H9 (cell line): ENCODE measurements at regions not wholly inside any gene's neighbourhood (a gene's known extent, or its start where the extent isn't known, plus 50 kb on each side); places are given as distances from the start of the nearest gene placed in this dataset.

Experiments
- DNase-seq: peaks from one replicate; pipeline ENCODE4 v3.0.0-alpha.2; 2017
- H2AFZ ChIP-seq: one replicate; pipeline ENCODE4 v1.6.1; 2013; ENCODE audit warnings: mild to moderate bottlenecking, low read length, control low read depth, moderate library complexity
- H2AK5ac ChIP-seq: 2 replicates; pipeline ENCODE4 v1.6.1; 2013; ENCODE audit warnings: low read length, control low read depth, mixed read lengths; ENCODE audit not compliant: insufficient read length
- H2BK120ac ChIP-seq: one replicate; pipeline ENCODE4 v1.6.1; 2013; ENCODE audit warnings: low read depth, mild to moderate bottlenecking, low read length, control low read depth, inconsistent platforms; ENCODE audit not compliant: poor library complexity, severe bottlenecking
- H2BK12ac ChIP-seq: 2 replicates; pipeline ENCODE4 v1.6.1; 2013; ENCODE audit warnings: low read length, control low read depth, mixed read lengths, low read depth; ENCODE audit not compliant: insufficient read length
- H2BK15ac ChIP-seq: 2 replicates; pipeline ENCODE4 v1.6.1; 2013; ENCODE audit warnings: low read depth, low read length, control low read depth
- H2BK20ac ChIP-seq: one replicate; pipeline ENCODE4 v1.6.1; 2013; ENCODE audit warnings: low read depth, mild to moderate bottlenecking, low read length, control low read depth, inconsistent platforms; ENCODE audit not compliant: poor library complexity, severe bottlenecking
- H2BK5ac ChIP-seq: 2 replicates; pipeline ENCODE4 v1.6.1; 2013; ENCODE audit warnings: low read length, control low read depth, mixed read lengths; ENCODE audit not compliant: insufficient read length
- H3K14ac ChIP-seq: 2 replicates; pipeline ENCODE4 v1.6.1; 2013; ENCODE audit warnings: low read length, control low read depth; ENCODE audit not compliant: insufficient read depth
- H3K18ac ChIP-seq: 2 replicates; pipeline ENCODE4 v1.6.1; 2013; ENCODE audit warnings: low read depth, mild to moderate bottlenecking, mixed read lengths, low read length, control low read depth; ENCODE audit not compliant: insufficient read length
- H3K23ac ChIP-seq: 2 replicates; pipeline ENCODE4 v1.6.1; 2013; ENCODE audit warnings: low read length, control low read depth, mixed read lengths, low read depth; ENCODE audit not compliant: insufficient read length
- H3K23me2 ChIP-seq: 2 replicates; pipeline ENCODE4 v1.6.1; 2013; ENCODE audit warnings: low read depth, mild to moderate bottlenecking, mixed read lengths, low read length, control low read depth; ENCODE audit not compliant: insufficient read length, poor library complexity, severe bottlenecking
- H3K27ac ChIP-seq: 2 replicates; pipeline ENCODE4 v1.5.1; 2013; ENCODE audit warnings: low read length, control low read depth, mixed read lengths, low read depth; ENCODE audit not compliant: insufficient read length
- H3K27me3 ChIP-seq: 2 replicates; pipeline ENCODE4 v1.6.1; 2013; ENCODE audit warnings: low read length, control low read depth, inconsistent platforms; ENCODE audit not compliant: insufficient read depth
- H3K4ac ChIP-seq: 2 replicates; pipeline ENCODE4 v1.6.1; 2013; ENCODE audit warnings: low read depth, mild to moderate bottlenecking, control low read depth, inconsistent platforms, low read length, moderate library complexity
- H3K4me1 ChIP-seq: 2 replicates; pipeline ENCODE4 v1.6.1; 2013; ENCODE audit warnings: low read length, control low read depth, inconsistent platforms; ENCODE audit not compliant: insufficient read depth
- H3K4me2 ChIP-seq: 2 replicates; pipeline ENCODE4 v1.6.1; 2013; ENCODE audit warnings: low read length, control low read depth, mixed read lengths; ENCODE audit not compliant: insufficient read length, insufficient read depth
- H3K56ac ChIP-seq: 2 replicates; pipeline ENCODE4 v1.6.1; 2013; ENCODE audit warnings: low read depth, mild to moderate bottlenecking, mixed read lengths, low read length, control low read depth; ENCODE audit not compliant: insufficient read length
- H3K79me1 ChIP-seq: 2 replicates; pipeline ENCODE4 v1.6.1; 2013; ENCODE audit warnings: low read depth, mild to moderate bottlenecking, moderate library complexity, low read length, control low read depth, inconsistent platforms; ENCODE audit not compliant: insufficient read depth, poor library complexity, severe bottlenecking
- H3K79me2 ChIP-seq: 2 replicates; pipeline ENCODE4 v1.6.1; 2013; ENCODE audit warnings: low read length, control low read depth, inconsistent platforms; ENCODE audit not compliant: insufficient read depth
- H3K9ac ChIP-seq: 2 replicates; pipeline ENCODE4 v1.6.1; 2013; ENCODE audit warnings: low read length, control low read depth, mixed read lengths; ENCODE audit not compliant: insufficient read length; ENCODE audit errors: extremely low read depth
- H3K9me3 ChIP-seq: one replicate; pipeline ENCODE4 v1.6.1; 2013; ENCODE audit warnings: low read depth, low read length, inconsistent platforms; ENCODE audit not compliant: control insufficient read depth
- H3T11ph ChIP-seq: one replicate; pipeline ENCODE4 v1.6.1; 2013; ENCODE audit warnings: mild to moderate bottlenecking, low read length, control low read depth, inconsistent platforms
- H4K20me1 ChIP-seq: one replicate; pipeline ENCODE4 v1.6.1; 2013; ENCODE audit not compliant: control insufficient read depth, insufficient read length, insufficient read depth
- H4K5ac ChIP-seq: 2 replicates; pipeline ENCODE4 v1.6.1; 2013; ENCODE audit warnings: low read depth, mild to moderate bottlenecking, mixed read lengths, low read length, control low read depth; ENCODE audit not compliant: insufficient read length
- H4K8ac ChIP-seq: replicated peaks from 2 replicates; pipeline ENCODE4 v1.6.1; 2013; ENCODE audit warnings: low read length, control low read depth, mixed read lengths, low read depth; ENCODE audit not compliant: insufficient read length
- H4K91ac ChIP-seq: 2 replicates; pipeline ENCODE4 v1.6.1; 2013; ENCODE audit warnings: low read depth, mild to moderate bottlenecking, moderate library complexity, mixed read lengths, low read length, control low read depth; ENCODE audit not compliant: insufficient read length
- H3K27ac Mint-ChIP-seq, 3 experiments: 2 replicates in 2 of 3; 3 replicates in 1 of 3; pipeline ENCODE4 v1.8.0; 2020 to 2021; ENCODE audit warnings: mixed read lengths in 3 of 3, mild to moderate bottlenecking in 1 of 3, moderate library complexity in 1 of 3
- H3K27me3 Mint-ChIP-seq: 2 replicates; pipeline ENCODE4 v1.8.0; 2021; ENCODE audit warnings: low read depth, mild to moderate bottlenecking, moderate library complexity, mixed read lengths
- H3K36me3 Mint-ChIP-seq, 3 experiments: 2 replicates in 2 of 3; 3 replicates in 1 of 3; pipeline ENCODE4 v1.8.0; 2020 to 2021; ENCODE audit warnings: low read depth in 3 of 3, mixed read lengths in 3 of 3; ENCODE audit not compliant: insufficient read depth in 1 of 3
- H3K4me1 Mint-ChIP-seq, 2 experiments: 2 replicates each; pipeline ENCODE4 v1.8.0; 2020; ENCODE audit warnings: mixed read lengths in 2 of 2
- H3K4me3 Mint-ChIP-seq, 2 experiments: 2 replicates in 1 of 2; 3 replicates in 1 of 2; pipeline ENCODE4 v1.8.0; 2020 to 2021; ENCODE audit warnings: mild to moderate bottlenecking in 2 of 2, mixed read lengths in 2 of 2, moderate library complexity in 1 of 2
- H3K9me3 Mint-ChIP-seq, 2 experiments: 2 replicates in 1 of 2; 3 replicates in 1 of 2; pipeline ENCODE4 v1.8.0; 2020; ENCODE audit warnings: mild to moderate bottlenecking in 2 of 2, mixed read lengths in 2 of 2, moderate library complexity in 1 of 2
- CTCF ChIP-seq: fragments of 200-600 bp; sonication (generic); conservative IDR thresholded peaks from 3 replicates; pipeline ENCODE4 v1.8.0; 2021; ENCODE audit warnings: antibody characterized with exemption, mild to moderate bottlenecking
- WGBS: extraction: QIAGEN DNeasy Blood & Tissue Kit; methylation state at CpG from one replicate; pipeline ENCODE4 v1.1.7; 2013; ENCODE audit warnings: missing lambda C conversion rate, low lambda C conversion rate, mixed read lengths; ENCODE audit not compliant: insufficient read length; ENCODE audit errors: extremely low coverage; 5-methylcytosine and 5-hydroxymethylcytosine counted together

DNA sequence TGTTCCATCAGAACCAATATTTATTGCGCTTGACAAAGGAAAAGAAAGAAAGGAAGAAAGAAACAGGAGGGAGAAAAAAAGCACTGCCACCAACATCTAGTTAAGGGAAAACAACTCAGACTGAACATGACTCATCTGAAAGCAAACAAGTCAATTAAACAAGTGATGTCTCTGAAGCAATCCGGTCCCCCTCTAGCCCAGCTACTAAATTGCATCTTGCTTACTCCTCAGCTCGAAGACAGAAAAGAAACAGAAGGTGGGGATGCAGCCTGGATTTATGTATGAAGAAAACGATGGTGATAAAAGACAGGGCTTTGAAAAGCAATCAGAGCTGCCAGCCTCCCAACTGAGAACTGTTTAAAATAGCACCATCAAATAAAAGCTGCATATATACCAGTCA, 188.2 kb downstream of the OMA1 start:
- peaks cover 18 to 31% of the 10 kb centered on the region in 2 experiments for H3K4me1 Mint-ChIP-seq

More for the DNA sequence above, 188.2 kb downstream of the OMA1 start:
- Histone ChIP-seq H4K20me1 (no peaks in the 10 kb centered on the region), H4K5ac (no peak overlapping the region), H3K9ac (no peak overlapping the region), H2BK120ac (no peak overlapping the region), H3K14ac (no peak overlapping the region; the same call in 1 of the 2 replicates), H3K23me2 (no peaks in the 10 kb centered on the region), H2AK5ac (no peak overlapping the region), H3K9me3 (no peaks in the 10 kb centered on the region), H3T11ph (no peak overlapping the region), H3K56ac (no peak overlapping the region), H2AFZ (no peak overlapping the region), H2BK15ac (no peak overlapping the region), H3K79me2 (no peaks in the 10 kb centered on the region), H3K23ac (no peak overlapping the region), H3K27ac (no peak overlapping the region), H3K18ac (no peak overlapping the region), H2BK5ac (no peak overlapping the region), H3K4ac (no peak overlapping the region), H4K91ac (no peak overlapping the region), H2BK12ac (no peak overlapping the region), H4K8ac (no peak overlapping the region), H2BK20ac (no peak overlapping the region), H3K79me1 (no peaks in the 10 kb centered on the region), H3K4me1 (no peaks in the 10 kb centered on the region; the same call in 1 of the 2 replicates), H3K27me3 (no peaks in the 10 kb centered on the region), H3K4me2 (no peak overlapping the region)
- Mint-ChIP-seq H3K9me3 (no peaks in the 10 kb centered on the region), H3K4me3 (no peak overlapping the region), H3K27ac (no peak overlapping the region), H3K36me3 (no peaks in the 10 kb centered on the region), H3K27me3 (peaks cover 2% of the 10 kb centered on the region; the same call in 1 of the 2 replicates)
- WGBS = no CpG with 5 or more reads among the region's 4 CpGs
- no peak for DNase-seq
- TF ChIP-seq CTCF = no peak
